Activated naive CD8-positive, alpha-beta T cell (primary cell): ENCODE measurements at regions not wholly inside any gene's neighbourhood (a gene's known extent, or its start where the extent isn't known, plus 50 kb on each side); places are given as distances from the start of the nearest gene placed in this dataset.

Experiments used
- H3K27ac Mint-ChIP-seq: one replicate; pipeline ENCODE4 v1.8.0; 2021; ENCODE audit warnings: mixed read lengths
- H3K27me3 Mint-ChIP-seq: one replicate; pipeline ENCODE4 v1.8.0; 2021; ENCODE audit warnings: mixed read lengths
- H3K36me3 Mint-ChIP-seq: one replicate; pipeline ENCODE4 v1.8.0; 2021; ENCODE audit warnings: mixed read lengths
- H3K4me1 Mint-ChIP-seq: one replicate; pipeline ENCODE4 v1.8.0; 2021; ENCODE audit warnings: low read depth, mixed read lengths
- H3K4me3 Mint-ChIP-seq: one replicate; pipeline ENCODE4 v1.8.0; 2021; ENCODE audit warnings: mild to moderate bottlenecking, mixed read lengths
- H3K9me3 Mint-ChIP-seq: one replicate; pipeline ENCODE4 v1.8.0; 2021; ENCODE audit warnings: low read depth, mixed read lengths

DNA sequence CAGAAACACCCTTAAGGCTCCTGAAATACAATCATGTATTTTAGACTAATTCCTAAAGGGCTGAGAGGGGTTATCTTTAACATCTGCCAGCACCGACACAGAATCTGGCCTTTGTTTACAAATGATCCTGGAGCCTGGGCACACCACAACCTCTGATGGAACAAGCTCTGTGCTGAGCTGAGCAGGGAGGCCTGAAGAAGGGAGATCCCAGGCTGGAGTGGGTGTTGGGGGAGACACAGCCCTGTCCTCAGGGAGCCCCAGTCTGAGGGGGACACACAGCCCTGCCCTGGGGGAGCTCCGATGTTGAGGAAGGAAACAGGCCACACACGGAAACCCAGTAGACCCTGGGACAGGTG lies 130.5 kb downstream of the VEGFA start:
- Mint-ChIP-seq H3K27me3 (peaks cover 1% of the 10 kb centered on the region), H3K27ac (no peak overlapping the region), H3K9me3 (peaks cover 4% of the 10 kb centered on the region), H3K4me3 (no peak overlapping the region), H3K4me1 (no peaks in the 10 kb centered on the region), H3K36me3 (no peaks in the 10 kb centered on the region)

DNA sequence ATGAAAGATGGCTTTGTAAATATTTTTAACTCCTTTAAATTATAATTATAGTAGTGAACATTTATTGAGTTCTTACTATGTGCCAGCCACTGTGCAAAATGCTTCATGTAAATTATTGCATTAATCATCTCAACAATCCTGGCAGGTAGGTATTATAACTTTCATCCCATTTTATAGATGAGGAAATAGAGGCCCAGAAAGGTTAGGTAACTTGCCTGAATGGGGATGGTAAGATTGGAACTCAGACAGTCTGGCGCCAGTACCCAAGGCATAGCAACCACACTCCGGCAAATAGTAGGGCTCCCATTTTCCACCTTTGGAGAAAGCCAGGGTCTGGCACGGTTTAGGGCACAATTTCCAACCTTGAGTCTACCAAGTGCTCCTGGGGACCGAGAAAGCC lies 129.8 kb downstream of the VEGFA start:
- peaks cover 1% of the 10 kb centered on the region for H3K27me3 Mint-ChIP-seq

DNA sequence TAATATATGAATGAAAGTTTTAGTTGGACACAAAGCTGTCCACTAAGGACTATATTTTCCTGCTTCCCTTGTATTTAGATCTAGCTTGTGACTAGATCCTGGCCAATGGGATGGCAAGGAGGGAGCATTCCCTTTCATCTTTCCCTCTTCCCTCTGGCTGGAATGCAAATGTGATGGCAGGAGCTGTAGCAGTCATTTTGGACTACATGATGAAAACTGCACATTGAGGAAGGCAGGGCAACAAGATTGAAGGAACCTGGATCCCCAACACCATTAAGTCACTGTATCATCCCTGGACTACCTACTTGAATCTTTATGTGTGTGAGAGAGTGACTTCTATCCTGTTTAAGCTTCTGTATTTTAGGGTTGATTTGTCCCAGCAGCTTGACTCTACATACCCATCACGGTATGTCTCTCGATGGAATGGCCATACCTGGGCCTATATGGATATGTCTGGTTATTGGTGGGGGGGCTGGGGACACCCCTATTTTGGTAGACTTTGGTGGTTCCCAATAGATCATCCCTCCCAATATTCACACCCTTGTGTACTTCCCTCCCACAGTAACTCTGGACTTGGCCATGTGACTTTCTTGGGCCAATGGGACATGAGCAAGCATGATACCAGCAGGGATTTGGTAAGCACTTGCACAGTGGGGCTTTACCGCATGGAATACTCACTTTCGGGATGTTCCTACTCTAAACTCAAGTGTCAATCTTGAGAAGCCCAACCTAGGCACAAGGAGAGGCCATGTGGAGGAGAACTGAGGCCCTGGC lies 128.5 kb downstream of the VEGFA start:
- H3K4me1 Mint-ChIP-seq, result no peaks in the 10 kb centered on the region
- no peak overlapping the region for H3K4me3 Mint-ChIP-seq
- peaks cover 1% of the 10 kb centered on the region for H3K27me3 Mint-ChIP-seq
- no peak overlapping the region for H3K27ac Mint-ChIP-seq
- H3K9me3 Mint-ChIP-seq, result peaks cover 4% of the 10 kb centered on the region
- no peaks in the 10 kb centered on the region for H3K36me3 Mint-ChIP-seq

More for the DNA sequence above, 129.8 kb downstream of the VEGFA start:
- Mint-ChIP-seq H3K36me3 (no peaks in the 10 kb centered on the region), H3K4me1 (no peaks in the 10 kb centered on the region), H3K4me3 (no peak overlapping the region), H3K27ac (no peak overlapping the region), H3K9me3 (peaks cover 4% of the 10 kb centered on the region)

DNA sequence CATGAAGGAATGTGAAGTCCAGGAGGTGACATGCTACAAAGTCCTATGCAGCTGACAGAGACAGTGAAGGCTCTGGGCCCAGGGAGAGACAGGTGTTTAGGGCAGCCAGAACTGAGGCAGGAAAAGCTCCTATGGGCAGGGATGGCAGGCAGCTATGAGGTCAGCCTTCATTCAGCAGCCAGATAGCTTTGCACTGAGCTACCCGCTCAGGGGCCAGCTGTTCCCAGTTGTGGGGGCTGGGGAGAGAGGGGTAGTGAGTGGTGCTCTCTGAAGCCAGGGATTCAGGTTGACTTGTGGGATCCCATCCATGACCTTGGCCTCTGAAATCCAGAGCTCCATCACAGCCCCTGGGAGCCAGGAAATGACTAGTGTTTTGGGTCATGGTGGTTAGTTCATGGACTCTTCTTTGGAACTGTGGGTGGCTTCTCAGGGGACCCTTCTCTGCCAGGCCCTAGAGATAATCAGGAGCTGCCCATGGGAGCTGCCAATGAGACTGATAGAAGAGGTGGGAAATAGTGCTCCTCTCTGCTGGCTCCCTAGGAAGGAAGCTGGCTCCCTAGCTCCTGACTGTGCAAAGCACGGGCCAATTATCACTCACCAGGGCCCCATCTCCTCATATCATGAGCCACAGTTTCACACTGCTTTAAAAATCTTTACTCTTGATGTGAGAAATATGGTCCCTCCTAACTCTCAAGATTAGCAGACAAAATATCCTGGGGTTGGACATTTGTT lies 127.7 kb downstream of the VEGFA start:
- peaks cover 4% of the 10 kb centered on the region for H3K9me3 Mint-ChIP-seq
- no peaks in the 10 kb centered on the region for H3K4me1 Mint-ChIP-seq
- no peaks in the 10 kb centered on the region for H3K36me3 Mint-ChIP-seq
- H3K27me3 Mint-ChIP-seq, result peaks cover 1% of the 10 kb centered on the region
- no peak overlapping the region for H3K27ac Mint-ChIP-seq
- H3K4me3 Mint-ChIP-seq, result no peak overlapping the region

DNA sequence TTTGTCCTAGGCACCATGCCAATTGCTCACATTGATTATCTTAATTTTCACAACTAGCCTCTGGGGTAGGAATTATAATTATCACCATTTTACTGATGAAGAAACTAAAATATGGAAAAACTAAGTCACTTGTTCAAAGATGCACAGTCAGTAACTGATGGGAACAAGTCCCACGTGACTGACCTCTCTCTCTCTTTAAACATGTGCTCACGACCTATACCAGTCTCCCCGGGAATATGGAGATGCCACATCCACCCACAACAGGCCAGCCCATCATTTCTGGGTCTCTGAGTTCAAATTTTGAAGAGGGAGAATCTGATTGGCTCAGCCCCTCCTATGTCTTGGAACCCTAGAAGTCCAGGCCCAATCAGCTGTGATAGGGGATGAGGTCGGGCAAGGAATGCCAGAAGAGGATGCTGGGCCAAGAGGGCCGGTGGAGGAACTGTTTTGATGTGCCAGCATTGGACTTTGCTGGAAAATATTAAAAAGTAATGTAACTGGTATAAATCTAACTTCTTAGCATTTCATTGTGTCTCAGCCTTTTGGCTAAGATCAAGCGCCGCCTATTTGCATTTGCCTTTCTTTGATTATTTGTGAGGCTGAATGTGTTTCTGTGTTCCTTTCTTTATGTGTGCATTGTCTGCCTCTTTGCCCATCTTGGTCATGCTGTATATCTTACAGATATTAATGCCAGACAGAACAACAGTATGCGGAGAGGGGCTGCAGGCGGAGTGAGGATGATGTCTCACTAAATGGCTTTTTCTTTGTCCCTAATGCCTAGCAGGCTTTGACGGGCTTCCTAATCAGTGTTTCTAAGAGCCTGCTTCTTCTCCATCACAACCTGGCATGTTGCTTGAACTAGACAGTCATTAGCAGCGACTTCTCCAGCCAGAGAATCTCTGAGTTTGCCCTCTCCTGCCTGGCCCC lies 126.6 kb downstream of the VEGFA start:
- Mint-ChIP-seq H3K36me3 (no peaks in the 10 kb centered on the region), H3K9me3 (peaks cover 4% of the 10 kb centered on the region), H3K27me3 (peaks cover 3% of the 10 kb centered on the region), H3K4me1 (no peaks in the 10 kb centered on the region), H3K27ac (no peak overlapping the region), H3K4me3 (no peak overlapping the region)

DNA sequence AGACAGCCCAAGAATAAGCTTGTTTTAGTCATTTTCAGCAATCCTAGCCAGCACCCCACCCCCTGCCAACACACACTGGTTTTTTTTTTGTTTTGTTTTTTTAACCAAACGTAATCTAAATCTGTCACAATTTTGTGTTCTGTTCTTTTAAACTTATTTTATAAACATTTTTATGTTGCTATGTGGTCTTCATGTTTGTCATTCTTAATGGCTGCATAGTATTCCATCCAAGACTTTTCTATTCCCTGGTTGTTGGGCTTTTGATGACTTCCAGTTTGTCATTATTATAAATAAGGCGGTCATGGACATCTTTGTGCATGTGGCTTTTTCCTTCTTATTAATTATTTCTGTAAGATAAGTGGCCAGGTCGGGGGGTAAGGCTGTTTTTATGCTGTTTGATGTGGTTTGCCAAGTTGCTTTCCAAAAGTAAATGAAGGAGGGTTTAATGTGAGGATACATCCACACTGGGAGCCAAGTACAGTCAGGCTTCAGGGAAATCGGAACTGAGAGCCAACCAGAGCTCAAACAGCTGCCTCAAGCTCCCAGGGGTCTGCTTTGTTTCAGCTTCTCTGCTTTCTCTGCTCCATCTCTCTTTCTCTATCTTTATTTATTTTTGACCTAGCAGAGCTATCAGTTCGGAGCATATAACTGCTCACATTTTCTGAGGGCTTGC lies 125.8 kb downstream of the VEGFA start:
- H3K9me3 Mint-ChIP-seq, result peaks cover 4% of the 10 kb centered on the region

DNA sequence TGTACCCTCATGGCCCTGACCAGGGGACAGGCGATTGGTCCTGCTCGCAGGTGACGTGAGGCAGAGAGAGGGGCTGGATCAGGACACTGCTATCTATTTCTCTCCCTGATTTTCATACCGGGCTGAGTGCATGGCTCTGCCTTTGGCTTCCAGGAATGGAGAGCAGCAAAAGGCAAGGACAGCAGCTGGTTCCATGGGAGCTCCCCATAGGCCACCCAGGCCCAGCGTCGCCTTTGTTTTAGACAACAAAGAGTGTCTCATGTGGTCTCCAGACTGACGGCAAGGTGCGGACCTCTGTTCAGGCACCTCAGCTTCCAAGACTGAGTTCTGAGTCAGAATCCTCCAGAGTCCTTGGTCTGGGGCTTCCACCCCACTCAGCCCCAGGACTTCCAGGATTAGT lies 123.1 kb downstream of the VEGFA start:
- Mint-ChIP-seq H3K4me3 (no peak overlapping the region), H3K4me1 (peaks cover 6% of the 10 kb centered on the region)

More for the DNA sequence above, 125.8 kb downstream of the VEGFA start:
- peaks cover 5% of the 10 kb centered on the region for H3K4me1 Mint-ChIP-seq
- H3K4me3 Mint-ChIP-seq, result no peak overlapping the region
- no peak overlapping the region for H3K27ac Mint-ChIP-seq
- no peaks in the 10 kb centered on the region for H3K36me3 Mint-ChIP-seq
- peaks cover 7% of the 10 kb centered on the region for H3K27me3 Mint-ChIP-seq

DNA sequence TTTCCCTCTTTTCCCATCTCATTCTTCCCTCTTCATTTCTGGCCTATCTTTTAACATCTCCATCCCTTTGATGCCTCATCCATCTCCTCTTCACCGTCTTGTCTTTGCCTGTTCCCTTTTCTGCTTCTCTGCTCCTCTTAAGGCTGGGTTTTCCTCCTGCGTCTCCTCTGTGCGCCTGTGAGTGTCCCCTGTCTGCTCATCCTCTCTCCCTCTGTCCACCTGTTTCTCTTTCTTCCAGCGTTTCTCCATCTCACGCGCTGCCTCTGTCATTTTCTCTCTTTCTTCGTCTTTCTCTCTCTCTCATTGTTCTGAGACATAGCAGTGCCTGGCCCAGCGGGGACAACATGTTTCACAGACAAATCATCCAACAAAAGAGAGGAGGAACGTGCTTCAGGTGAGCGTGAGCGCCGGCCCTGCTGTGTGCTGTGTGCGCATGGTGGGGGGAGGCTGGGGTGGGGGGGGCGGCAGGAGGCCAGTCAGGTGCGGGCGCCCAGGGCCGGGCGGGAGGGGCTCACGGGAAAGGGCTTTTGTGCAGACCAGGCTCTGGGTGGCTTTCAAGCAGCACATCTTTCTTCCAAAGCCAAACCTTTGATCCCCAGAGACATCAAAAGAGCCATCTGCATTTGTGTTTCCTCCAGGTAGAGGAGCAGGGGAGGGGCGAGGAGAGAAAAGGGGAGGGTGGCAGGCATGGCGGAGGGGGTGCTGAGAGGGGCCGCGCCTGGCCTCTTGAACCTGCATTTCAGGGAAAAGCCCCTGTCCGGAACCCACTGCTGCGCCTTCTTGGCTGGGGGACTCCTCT lies 121.3 kb downstream of the VEGFA start:
- H3K9me3 Mint-ChIP-seq, result no peaks in the 10 kb centered on the region
- no peak overlapping the region for H3K27ac Mint-ChIP-seq
- peaks cover 12% of the 10 kb centered on the region for H3K27me3 Mint-ChIP-seq
- H3K36me3 Mint-ChIP-seq, result no peaks in the 10 kb centered on the region
- no peak overlapping the region for H3K4me3 Mint-ChIP-seq
- peaks cover 6% of the 10 kb centered on the region for H3K4me1 Mint-ChIP-seq

More for the DNA sequence above, 123.1 kb downstream of the VEGFA start:
- Mint-ChIP-seq H3K27ac (no peak overlapping the region), H3K36me3 (no peaks in the 10 kb centered on the region), H3K9me3 (no peaks in the 10 kb centered on the region), H3K27me3 (peaks cover 12% of the 10 kb centered on the region)

DNA sequence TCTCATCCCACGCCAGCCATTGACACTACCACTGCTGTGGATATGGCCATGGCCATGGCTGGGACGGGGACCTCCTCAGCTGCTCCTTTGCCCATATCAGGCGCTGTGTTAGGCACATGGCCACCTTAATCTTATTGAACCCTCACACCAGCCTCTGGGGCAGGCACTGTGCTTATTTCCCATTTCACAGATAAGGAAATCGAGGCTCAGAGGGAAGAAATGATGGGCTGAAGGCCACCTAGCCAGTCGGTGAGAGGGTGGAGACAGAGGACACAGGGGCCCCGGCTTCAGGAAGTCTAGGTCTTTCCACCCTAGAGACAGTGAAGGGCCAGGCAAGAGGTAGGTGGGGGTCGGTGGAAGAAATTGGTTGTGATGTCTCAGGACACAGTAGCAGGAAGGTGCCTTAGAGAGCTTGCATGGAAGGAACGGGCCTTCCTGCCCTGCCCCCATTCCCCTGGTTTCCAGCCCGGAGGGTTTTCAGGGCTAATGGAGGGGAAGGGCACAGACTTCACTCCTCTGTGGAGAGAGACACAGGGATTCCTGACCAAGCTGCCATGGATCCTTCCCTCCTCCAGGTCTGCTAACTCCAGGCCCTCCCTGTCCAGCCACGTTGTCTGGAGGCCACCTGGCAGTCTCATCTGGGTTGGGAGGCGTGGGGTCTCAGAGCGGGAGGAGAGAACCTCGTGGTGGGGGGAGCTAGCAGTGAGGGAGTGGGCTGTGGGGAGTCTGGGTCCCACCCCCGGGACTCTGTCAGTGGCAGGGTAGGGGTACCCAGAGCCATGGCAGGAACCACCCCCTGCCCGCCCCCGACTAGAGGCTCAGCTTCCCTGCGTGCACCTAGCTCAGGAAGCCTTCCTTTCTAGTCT lies 120.4 kb downstream of the VEGFA start:
- Mint-ChIP-seq H3K36me3 (no peaks in the 10 kb centered on the region), H3K9me3 (no peaks in the 10 kb centered on the region), H3K4me3 (no peak overlapping the region), H3K27ac (no peak overlapping the region), H3K27me3 (peaks cover 11% of the 10 kb centered on the region), H3K4me1 (peaks cover 6% of the 10 kb centered on the region)

DNA sequence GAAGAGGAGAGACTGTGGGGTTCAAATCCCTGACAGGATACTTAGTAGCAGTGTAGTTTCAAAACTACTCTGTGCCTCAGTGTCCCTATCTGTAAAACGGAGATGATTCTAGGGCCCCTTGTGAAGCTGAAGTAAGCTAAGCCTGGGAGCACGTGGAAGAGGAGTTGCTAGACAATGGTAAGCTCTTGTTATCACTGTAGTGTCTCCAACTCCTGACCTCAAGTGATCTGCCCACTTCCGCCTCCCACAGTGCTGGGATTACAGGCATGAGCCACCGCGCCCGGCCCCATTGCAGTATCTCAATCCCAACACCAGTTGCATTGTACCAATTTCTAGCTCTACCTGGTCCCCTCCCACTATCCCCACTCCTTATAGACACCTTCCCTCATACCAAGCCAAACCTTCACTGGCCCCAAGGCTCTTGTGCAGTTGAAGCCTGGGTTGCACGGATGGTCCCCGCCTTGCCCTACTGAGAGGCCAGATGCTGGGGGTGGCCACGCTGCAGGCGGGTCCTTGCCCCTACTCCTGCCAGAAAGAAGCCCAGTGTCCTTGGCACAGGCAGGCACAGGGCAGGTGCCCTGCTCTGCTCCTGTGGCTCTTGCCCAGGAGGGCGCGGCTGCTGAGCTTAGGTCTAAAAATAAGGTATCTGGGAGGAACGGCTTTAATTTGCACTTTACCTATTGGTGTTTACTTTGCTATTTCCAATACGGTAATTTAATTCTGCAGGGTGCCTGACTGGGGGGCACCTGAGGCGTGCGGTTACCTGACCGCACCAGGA lies 118.1 kb downstream of the VEGFA start:
- Mint-ChIP-seq H3K27ac (no peak overlapping the region), H3K27me3 (peaks cover 11% of the 10 kb centered on the region), H3K4me3 (no peak overlapping the region), H3K4me1 (peaks cover 6% of the 10 kb centered on the region), H3K9me3 (no peaks in the 10 kb centered on the region), H3K36me3 (no peaks in the 10 kb centered on the region)

DNA sequence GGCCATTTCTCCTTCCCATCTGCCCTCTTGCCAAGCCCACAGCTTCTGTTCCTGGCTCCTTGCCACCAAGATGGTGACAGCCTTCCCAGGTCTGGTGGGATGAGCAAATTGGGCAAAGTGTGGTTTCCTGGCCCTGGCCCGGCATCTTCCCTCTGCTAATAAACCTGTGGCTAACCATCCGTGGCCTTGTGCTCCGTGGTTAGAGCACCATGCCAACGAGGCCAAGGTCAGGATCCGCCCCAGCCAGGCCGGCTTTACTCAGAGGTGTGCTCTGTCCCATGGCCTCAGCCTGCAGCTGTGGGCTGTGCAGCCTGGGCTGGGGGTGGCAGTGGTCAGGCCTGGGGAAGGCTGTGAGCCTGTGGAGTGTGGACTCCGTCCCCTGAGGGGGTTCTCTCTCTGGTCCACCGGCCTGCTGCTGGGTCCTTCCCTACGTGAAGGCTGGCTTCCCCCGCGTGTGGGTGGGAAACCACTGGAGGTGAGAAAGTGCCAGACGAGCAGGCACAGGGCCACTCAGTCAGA lies 117.4 kb downstream of the VEGFA start:
- peaks cover 9% of the 10 kb centered on the region for H3K27me3 Mint-ChIP-seq
- H3K4me1 Mint-ChIP-seq, result peaks cover 6% of the 10 kb centered on the region
- H3K9me3 Mint-ChIP-seq, result no peaks in the 10 kb centered on the region
- H3K27ac Mint-ChIP-seq, result no peak overlapping the region
- H3K4me3 Mint-ChIP-seq, result no peak overlapping the region
- no peaks in the 10 kb centered on the region for H3K36me3 Mint-ChIP-seq

DNA sequence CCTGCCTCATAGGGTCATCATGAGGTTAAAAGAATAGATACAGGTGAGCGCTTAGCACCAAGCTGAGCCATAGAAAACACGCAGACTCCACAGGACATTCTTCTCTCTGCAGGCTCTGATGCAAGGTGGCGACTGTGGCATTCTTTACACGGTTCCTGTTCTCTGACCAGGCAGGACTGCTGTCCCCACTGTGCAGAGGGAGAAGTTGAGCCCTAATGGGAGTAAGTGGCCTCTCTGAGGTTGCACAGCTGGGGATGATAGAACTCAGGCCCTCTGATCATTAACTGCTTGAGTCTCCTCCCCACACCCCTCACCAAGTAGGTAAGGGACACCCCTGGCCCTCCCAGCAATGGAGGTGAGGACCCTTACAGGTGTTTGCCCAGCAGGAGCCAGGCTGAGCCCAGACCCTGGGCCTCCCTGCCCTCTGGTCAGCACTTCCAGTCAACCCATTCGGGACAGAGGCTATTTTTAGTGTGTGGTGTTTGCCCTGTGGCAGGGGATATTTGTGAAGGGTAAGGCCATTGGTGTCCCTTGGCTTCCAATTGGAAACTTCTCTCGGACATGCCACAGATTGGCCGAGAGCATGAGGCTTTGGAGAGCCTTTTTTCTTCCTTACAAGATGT lies 116.8 kb downstream of the VEGFA start:
- Mint-ChIP-seq H3K27ac (no peak overlapping the region), H3K9me3 (no peaks in the 10 kb centered on the region), H3K27me3 (peaks cover 9% of the 10 kb centered on the region), H3K4me1 (peaks cover 6% of the 10 kb centered on the region), H3K4me3 (no peak overlapping the region), H3K36me3 (no peaks in the 10 kb centered on the region)
